Osteoblast (primary cell): ENCODE measurements at regions not wholly inside any gene's neighbourhood (a gene's known extent, or its start where the extent isn't known, plus 50 kb on each side); places are given as distances from the start of the nearest gene placed in this dataset.
"Not testable (repeated sequence)": the region's sequence is repeated elsewhere in the genome, so short reads cannot be mapped to it uniquely, and the experiment has no call there.

ENCODE experiments used
- DNase-seq: peaks from one replicate; pipeline ENCODE4 v3.0.0; 2011; ENCODE audit warnings: low spot score, mixed read lengths; ENCODE audit not compliant: insufficient read length; ENCODE audit errors: missing footprints
- H2AFZ ChIP-seq: 2 replicates; pipeline ENCODE4 v1.6.0; 2011; ENCODE audit warnings: mild to moderate bottlenecking, low read length
- H3K27ac ChIP-seq: 2 replicates; pipeline ENCODE4 v1.5.1; 2011; ENCODE audit warnings: mild to moderate bottlenecking, low read depth, low read length, moderate library complexity
- H3K27me3 ChIP-seq: 2 replicates; pipeline ENCODE4 v1.6.0; 2012; ENCODE audit warnings: mild to moderate bottlenecking, control low read depth, inconsistent platforms, low read length, moderate library complexity; ENCODE audit not compliant: insufficient read depth
- H3K36me3 ChIP-seq: 2 replicates; pipeline ENCODE4 v1.5.1; 2011; ENCODE audit warnings: mild to moderate bottlenecking, low read length, control low read depth, moderate library complexity; ENCODE audit not compliant: insufficient read depth
- H3K4me1 ChIP-seq: 2 replicates; pipeline ENCODE4 v1.5.1; 2011; ENCODE audit warnings: mild to moderate bottlenecking, low read length, control low read depth, moderate library complexity; ENCODE audit not compliant: insufficient read depth
- H3K4me2 ChIP-seq: 2 replicates; pipeline ENCODE4 v1.6.0; 2011; ENCODE audit warnings: mild to moderate bottlenecking, low read length; ENCODE audit not compliant: insufficient read depth
- H3K4me3 ChIP-seq: fragments of 200-600 bp; sonication (generic); 3 replicates; pipeline ENCODE4 v1.5.1; 2012; ENCODE audit warnings: mild to moderate bottlenecking, low read length, inconsistent platforms; ENCODE audit not compliant: insufficient read depth
- H3K79me2 ChIP-seq: 2 replicates; pipeline ENCODE4 v1.6.0; 2012; ENCODE audit warnings: mild to moderate bottlenecking, low read length, control low read depth, inconsistent platforms; ENCODE audit not compliant: insufficient read depth
- H3K9me3 ChIP-seq: 2 replicates; pipeline ENCODE4 v1.5.1; 2011; ENCODE audit warnings: low read depth, low read length, control low read depth
- H4K20me1 ChIP-seq: 2 replicates; pipeline ENCODE4 v1.6.0; 2012; ENCODE audit warnings: mild to moderate bottlenecking, low read length, control low read depth; ENCODE audit not compliant: insufficient read depth
- TF ChIP-seq, protein P1 (sequence below): IDR thresholded peaks from 2 replicates; pipeline ENCODE4 v1.5.1; 2011; ENCODE audit warnings: mild to moderate bottlenecking, low read depth, low read length, moderate library complexity; ENCODE audit errors: extremely low read depth

DNA sequence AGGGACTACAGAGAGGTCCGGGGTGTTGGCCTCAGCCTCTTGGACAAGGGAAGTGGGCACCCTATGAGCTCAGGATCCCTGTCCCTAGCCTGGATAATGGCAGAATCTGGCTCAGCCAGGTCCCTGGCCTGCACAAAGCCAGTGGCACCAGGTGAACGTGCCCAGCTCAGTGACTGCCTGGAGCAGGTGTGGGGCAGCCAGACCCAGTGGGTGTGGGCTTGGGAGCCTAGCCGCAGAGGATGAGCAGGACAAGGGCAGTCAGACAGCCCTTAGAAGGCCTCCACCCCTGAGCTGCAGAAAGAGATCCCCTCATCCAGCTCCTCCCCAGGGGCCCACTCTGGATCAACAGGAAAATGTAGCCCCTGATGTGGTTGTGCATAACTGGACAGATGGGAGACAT, 585.3 kb downstream of the KCNJ18 start:
- Histone ChIP-seq H3K4me1 (no peaks in the 10 kb centered on the region), H3K27ac (no peak overlapping the region), H3K4me2 (no peak overlapping the region), H3K4me3 (no peak overlapping the region), H3K27me3 (no peaks in the 10 kb centered on the region), H4K20me1 (no peaks in the 10 kb centered on the region), H3K79me2 (no peaks in the 10 kb centered on the region), H2AFZ (no peak overlapping the region), H3K36me3 (no peaks in the 10 kb centered on the region), H3K9me3 (peaks cover 2% of the 10 kb centered on the region)
- TF ChIP-seq, protein P1, sequence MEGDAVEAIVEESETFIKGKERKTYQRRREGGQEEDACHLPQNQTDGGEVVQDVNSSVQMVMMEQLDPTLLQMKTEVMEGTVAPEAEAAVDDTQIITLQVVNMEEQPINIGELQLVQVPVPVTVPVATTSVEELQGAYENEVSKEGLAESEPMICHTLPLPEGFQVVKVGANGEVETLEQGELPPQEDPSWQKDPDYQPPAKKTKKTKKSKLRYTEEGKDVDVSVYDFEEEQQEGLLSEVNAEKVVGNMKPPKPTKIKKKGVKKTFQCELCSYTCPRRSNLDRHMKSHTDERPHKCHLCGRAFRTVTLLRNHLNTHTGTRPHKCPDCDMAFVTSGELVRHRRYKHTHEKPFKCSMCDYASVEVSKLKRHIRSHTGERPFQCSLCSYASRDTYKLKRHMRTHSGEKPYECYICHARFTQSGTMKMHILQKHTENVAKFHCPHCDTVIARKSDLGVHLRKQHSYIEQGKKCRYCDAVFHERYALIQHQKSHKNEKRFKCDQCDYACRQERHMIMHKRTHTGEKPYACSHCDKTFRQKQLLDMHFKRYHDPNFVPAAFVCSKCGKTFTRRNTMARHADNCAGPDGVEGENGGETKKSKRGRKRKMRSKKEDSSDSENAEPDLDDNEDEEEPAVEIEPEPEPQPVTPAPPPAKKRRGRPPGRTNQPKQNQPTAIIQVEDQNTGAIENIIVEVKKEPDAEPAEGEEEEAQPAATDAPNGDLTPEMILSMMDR = no peak
- DNase-seq = no peak

DNA sequence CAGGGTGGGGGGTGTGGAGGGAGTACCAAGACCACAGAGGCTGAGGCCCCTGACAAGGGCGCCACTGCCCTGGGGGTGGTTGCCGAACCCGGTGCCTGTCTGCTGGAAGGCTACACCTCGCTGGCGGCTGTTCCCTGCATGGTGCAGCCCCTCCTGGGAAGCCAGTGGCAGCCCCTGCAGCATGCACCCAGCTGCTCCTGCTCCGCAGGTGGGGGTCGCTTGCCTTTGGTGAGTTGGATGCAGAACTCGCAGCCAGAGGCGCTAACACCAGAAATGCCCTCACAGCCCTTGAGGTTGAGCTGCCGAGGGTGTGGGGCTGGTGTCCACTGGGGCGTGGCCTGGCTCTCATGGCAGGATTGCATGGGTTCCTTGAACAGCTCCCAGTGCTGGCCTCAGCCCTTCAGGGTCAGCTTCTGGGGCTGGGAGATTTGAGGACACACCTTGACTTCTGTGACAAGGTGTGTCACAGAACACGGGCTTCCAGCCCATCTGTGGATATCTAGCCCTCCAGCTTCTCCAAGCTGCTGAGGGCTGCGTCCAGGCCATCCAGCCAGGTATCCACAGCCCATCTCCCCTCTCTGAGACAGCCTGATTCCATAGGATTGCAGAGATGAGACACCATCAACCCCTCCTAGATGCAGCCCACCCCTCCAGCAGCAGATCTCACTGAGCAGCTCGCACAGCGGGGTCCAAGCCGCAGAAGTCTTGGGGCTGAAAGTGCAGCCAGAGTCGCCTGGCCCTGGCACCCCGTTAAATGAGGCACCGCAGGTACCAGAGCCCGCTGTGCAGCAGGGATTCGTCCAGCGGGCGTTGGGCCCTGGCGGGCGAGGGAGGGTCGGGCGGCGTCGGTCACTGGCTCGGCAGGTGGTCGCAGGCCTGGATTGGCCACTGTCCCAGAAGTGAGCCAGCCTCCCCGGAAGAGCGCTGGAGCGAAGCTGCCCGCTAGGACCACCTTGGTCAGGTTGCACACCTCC, 586.3 kb downstream of the KCNJ18 start:
- H3K4me3 ChIP-seq = no peak overlapping the region
- no peaks in the 10 kb centered on the region for H3K36me3 ChIP-seq
- TF ChIP-seq, protein P1 = no peak
- no peaks in the 10 kb centered on the region for H3K27me3 ChIP-seq
- H3K79me2 ChIP-seq = no peaks in the 10 kb centered on the region
- H3K4me1 ChIP-seq = no peaks in the 10 kb centered on the region
- no peak overlapping the region for H3K27ac ChIP-seq
- no peak overlapping the region for H2AFZ ChIP-seq
- H3K4me2 ChIP-seq = no peak overlapping the region
- H3K9me3 ChIP-seq = peaks cover 2% of the 10 kb centered on the region
- no peaks in the 10 kb centered on the region for H4K20me1 ChIP-seq
- no peak for DNase-seq

DNA sequence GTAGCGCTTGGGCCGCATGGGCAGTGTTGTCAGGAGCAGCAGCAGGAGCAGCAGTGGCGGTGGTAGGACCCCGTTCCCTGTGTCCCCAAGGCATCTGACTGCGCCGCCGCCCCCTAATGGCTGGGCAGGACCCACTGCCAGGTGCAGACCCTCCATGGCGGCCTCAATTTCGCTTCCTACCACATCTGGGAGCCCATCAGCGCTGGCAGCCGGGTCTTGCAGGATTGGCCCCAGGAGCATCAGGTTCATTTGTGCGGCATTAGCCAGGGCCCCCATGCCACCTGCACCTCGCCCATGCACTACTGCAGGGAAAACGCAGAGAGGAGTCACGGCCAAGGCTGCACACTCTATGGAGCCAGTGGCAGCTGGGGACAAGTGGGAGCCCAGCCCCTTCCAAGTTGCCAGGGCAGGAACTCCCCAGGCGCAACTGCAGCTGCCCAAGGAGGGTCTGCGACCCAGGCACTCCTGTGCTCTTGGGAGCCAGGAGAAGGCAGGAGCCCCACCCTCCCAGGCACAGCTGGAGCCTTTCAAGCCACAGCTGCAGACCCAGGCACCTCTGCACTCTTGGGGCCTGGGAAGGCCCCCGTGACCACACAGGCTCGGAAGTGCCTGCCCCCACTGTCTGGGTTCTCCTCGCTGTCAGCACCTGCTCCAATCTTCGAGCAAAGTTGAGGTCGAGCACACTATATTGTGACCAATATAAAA, 594.2 kb downstream of the KCNJ18 start:
- no peaks in the 10 kb centered on the region for H3K36me3 ChIP-seq
- no peak overlapping the region for H3K27ac ChIP-seq
- H2AFZ ChIP-seq = no peak overlapping the region
- no peak for DNase-seq
- H3K27me3 ChIP-seq = no peaks in the 10 kb centered on the region
- H4K20me1 ChIP-seq = no peaks in the 10 kb centered on the region
- no peak overlapping the region for H3K4me2 ChIP-seq
- H3K4me3 ChIP-seq = no peak overlapping the region
- TF ChIP-seq, protein P1 = no peak
- no peaks in the 10 kb centered on the region for H3K4me1 ChIP-seq
- no peaks in the 10 kb centered on the region for H3K9me3 ChIP-seq
- H3K79me2 ChIP-seq = no peaks in the 10 kb centered on the region

DNA sequence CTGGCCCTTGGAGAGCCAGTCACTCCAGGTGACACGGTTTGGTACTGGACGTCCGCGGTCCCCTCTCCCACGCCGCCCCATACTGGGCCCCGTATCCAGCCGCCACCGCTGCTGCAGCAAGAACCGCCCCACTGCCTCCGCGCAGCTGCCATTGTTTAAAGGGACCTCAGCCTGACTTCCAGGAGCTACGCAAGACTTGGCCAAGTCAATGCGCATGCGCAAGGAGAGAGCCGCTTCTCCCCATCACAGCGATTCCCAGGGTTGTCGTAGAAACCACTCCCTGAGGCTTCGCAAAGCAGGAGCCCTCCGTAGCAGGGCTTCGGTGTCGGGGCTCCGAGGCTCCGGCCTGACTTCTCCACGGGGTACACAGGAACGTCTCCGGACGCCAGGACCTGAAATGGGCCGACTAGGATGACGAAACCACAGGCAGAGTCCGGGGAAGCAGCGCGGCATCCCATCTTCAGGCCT, 606.2 kb downstream of the KCNJ18 start:
- H3K4me2 ChIP-seq, H3K9me3 ChIP-seq, H3K4me3 ChIP-seq: not testable (repeated sequence)

More for the DNA sequence above, 606.2 kb downstream of the KCNJ18 start:
- H4K20me1 ChIP-seq, H3K79me2 ChIP-seq, H3K4me1 ChIP-seq, H3K36me3 ChIP-seq, DNase-seq, H2AFZ ChIP-seq, H3K27me3 ChIP-seq, H3K27ac ChIP-seq: not testable (repeated sequence)
